Central memory CD4-positive, alpha-beta T cell (primary cell): ENCODE measurements at regions not wholly inside any gene's neighbourhood (a gene's known extent, or its start where the extent isn't known, plus 50 kb on each side); places are given as distances from the start of the nearest gene placed in this dataset.

Experiments
- DNase-seq: peaks from one replicate; pipeline ENCODE4 v3.0.0; 2022

DNA sequence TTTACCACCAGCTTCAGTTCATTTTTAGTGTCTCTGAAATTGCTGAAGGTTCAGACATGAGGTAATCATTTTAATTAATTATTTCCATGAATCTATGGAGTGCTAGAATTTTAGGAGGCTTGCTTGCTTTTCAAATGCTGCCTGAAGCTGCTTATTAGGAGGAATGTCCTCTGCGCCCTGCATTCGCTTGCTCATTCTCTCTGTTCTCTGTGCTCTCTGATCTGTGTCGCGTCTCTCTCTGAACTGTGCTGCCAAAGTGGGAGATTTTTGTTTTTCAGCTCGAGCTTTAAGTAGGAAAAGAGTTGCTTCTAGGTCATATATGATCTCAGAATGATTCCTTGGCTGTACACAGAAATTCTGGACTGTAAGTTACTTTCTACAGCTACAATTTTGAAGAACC, 101.7 kb upstream of the PRR16 start:
- DNase-seq = no peak

DNA sequence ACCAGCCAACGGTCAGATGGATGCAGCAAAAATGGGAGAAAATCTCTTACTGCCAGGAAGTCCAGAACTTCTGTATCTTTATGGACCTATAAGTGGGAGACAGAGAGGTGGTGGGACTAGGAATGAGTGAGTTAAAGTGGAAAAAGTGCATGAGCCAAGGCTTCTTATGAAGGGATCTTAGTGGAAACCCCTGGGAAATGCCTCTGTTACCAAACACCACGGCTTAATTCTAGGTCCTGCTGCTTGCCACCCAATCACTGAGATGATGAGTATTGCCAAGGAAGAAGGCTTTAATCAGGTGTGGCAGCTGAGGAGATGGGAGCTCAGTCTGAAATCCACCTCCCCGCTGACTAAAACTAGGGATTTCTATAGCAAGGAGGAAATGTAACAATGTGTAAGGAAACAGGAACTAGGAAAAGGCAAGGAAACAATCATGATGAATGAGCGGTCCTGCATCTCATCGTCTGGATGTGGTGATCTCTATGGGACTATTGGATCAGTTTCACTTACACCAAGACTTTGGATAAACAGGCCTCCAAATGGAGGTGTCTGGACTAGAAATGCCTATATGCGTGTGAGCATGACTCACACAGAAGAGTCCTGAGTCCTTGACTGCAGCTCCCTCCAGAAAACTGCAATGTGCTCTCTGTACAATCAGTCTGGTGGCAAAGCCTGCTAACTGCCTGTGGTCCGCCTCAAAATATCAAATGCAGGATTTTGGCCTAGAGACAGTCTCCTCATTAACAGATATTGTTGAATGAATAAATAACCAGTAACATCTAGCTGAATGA, 98.2 kb upstream of the PRR16 start:
- no peak for DNase-seq

DNA sequence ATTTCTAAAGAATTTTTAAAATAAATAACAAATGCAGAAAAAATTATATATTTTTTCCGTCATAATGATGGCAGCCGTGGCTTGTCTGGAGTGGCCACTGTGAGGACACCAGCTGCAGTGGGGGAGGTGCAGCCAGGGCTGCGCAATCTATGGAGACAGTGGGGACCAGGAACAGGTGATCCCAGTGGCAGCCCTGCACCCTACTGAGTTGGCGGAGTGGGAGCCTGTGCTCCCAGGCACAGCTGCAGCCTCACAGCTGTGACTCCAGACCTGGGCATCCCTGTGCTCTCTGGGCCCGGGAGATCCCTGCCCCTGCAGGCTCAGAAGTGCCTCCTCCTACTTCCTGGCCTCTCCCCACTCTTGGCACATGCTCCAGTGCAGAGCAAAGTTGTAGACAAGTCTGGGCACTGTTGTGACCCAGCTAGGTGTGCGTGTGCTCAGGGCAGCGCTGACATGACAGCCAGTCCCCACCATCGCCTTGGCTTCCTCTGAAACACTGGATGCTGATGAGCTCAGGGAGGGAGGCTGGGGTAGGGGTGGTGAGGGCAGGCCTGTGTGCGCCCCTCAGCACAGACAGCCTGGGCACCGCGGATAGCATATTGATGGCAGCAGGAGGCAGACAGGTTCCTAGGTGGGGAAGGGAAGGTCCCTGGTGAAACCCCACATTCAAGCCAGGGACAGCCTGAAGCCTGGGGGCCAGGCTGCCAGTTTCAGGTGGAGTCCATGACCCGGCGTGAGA, 96.0 kb upstream of the PRR16 start:
- DNase-seq = no peak

DNA sequence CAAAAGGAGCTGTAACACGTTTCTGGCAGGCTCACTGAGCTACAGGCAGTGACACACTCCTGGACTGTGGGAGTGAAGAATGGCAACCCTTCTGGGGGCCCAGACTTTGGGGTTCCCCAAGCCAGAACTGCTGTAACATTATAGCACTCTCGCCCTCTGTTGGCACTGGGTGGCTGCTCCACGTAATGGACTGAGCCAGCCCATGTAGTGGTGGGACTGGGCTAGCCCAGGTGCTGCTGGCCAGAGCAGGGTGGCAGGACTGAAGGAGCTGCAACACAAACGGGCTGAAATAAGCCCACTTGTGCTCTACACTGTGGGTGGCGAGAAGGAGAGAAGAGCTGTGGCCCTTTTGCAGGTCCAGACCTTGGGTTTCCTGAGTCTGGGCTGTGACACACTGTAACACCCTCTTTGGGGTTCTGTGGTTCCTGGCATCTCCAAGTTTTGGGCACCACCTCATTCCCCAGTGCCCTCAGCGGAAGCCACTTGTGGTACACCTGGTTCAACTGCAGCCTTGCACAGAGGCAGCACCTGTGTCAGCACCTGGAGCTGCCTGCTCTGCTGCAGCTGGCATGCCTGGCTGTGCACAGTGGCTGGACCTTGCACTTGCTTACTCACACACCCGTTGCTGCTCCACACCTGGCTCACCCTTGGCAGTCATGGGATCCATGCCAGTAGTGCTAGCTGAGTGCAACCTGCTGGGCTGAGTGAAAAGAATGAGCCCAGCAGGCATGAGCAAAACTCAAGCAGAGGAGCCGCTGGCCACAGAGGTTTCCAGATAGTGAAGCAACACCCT, 95.0 kb upstream of the PRR16 start:
- DNase-seq = no peak

DNA sequence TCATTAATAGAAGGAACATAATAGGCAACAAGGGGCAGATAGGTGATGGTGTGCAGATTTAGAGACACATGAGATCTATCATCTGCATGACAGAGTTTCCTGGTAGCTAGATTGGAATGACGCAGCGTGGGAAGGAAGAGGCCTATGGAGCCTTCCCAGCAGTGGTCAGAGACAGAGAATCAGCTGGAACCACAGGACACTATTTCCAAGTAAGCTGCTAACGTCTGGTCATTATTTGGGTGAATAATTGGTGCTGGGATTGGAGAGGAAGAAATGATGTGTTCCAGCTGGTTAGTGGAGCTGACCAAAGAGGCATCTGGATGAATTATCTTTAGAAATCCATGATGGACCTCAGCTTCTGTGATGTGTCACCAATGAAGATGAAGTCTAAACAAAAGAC, 91.2 kb upstream of the PRR16 start:
- no peak for DNase-seq

DNA sequence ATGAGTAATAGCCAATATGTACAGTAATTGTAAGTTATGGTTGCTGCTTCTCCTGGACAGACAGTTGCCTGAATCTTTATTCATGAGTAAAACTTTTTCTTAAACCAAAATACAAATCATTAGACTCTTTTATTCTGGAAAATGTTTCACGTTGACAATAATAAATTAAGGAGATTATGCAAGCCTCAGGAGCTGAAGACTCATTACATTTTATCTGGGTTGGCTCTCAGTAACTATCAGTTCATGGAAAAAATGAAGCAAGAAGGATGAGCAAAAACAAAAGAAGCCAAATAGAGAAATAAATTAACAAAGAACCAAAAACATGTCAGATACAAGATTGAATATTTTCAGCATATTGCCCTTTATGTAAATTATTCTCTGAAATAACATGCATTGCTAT, 88.9 kb upstream of the PRR16 start:
- no peak for DNase-seq

DNA sequence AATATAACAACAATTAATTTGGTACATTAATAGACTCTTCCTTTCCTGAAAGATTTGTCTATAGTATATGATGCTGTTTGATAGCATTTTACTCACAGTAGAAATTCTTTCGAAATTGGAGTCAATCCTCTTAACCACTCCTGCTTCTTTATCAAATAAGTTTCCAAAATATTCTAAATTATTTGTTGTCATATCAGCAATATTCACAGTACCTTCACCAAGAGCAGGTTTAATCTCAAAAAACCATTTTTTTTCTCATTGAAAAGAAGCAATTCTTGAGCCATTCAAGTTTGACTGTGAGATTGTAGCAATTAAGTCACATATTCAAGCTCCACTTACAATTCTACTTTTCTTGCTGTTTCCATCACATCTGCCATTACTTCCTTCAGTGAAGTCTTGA, 83.5 kb upstream of the PRR16 start:
- DNase-seq = no peak

DNA sequence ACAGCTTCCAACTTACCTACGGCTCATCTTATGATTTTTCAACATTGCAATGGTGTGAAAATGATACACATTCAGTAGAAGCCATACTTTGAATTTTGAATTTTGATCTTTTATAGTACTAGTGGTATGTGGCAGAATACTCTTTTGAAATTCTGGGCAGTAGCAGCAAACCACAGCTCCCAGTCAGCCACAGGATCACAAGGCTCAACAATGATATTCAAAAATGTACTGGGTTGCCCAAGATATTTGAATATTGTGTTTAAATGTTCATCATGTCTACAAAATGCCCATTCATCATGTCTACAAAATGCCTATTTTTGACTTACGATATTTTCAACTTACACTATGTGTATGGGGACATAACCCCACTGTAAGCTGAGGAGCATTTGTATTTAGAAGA, 81.3 kb upstream of the PRR16 start:
- no peak for DNase-seq

DNA sequence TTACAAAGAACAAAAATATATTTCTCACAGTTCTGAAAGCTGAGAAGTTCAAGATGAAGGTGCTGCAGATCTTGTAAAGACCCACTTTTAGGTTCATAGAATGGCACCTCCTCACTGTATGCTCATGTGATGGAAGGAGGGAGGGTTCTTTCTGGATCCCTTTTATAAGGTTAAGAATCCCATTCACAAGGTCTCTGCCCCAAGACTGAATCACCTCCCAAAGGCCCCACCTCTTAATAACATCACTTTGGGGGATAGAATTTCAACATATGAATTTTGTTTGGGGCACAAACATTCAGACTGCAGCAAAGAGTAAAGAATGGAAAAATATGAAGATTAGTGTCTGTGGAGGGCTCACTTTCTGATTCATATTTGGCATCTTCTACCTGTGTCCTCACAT, 77.1 kb upstream of the PRR16 start:
- DNase-seq = no peak

DNA sequence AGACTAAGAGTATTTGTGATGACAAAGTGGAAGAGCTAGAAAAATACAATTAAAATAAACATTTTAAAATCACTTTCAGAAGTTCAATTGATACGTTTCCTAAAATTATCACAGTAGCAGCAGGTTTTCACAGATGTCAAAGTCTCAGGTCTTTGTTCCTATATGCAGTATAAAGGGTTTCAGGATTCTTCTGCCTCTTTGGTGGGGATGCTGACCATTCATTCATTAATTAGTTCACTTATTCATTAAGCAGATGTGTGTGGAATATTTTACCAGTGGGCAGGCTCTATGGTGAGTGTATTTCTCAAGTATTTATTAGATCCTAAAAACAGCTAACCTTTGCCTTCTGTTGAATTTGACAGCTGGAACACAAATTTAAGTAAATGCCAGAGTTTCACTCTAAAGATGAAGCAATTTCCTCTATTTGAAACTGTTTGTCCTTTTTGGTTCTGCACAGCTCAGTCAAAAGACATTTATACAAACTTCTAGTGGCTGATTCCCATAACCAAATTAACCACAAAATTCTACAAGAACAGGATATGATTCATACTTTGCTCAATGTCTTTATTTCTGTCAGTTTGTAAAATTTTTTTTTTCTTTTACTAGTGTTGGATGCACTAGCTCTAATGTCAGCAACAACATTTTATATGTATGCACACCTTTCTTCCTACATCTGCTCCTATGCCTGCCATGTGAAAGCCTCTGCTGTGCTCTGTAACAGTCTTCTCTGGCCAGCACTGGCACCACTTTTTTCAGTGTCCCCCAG, 75.9 kb upstream of the PRR16 start:
- no peak for DNase-seq

DNA sequence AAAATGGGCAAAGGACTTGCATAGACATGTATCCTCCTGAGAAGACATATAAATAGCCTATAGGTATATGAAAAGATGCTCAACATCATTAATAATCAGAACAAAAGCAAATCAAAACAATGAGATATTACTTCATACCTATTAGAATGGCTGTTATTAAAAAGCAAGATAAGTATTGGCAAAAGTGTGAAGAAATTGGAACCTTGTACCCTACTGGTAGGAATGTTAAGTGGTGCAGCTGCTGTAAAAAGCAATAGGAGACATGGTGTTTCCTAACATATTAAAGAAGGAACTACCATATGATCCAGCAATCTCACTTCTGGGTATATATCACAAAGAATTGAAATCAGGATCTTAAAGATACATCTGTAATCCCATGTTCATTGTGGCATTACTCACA, 69.8 kb upstream of the PRR16 start:
- DNase-seq = no peak

DNA sequence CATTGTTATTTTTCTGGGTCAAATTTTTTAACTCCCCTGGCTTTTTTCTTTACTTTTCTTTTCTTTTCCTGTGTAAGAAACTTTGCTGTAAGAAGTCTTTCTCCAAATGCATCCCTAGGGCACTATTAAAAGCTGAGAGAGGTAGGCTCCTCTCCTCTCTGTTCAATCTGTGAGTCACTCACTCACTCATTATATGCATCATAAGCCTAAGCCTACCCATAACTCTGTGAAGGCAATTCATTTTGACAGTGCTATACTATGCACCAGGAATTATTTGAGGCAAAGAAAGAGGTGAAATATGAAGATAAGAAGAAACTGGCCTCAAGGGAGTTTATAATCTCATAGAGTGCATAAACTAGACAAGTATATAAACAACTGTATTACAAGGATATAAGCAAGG, 67.9 kb upstream of the PRR16 start:
- no peak for DNase-seq

DNA sequence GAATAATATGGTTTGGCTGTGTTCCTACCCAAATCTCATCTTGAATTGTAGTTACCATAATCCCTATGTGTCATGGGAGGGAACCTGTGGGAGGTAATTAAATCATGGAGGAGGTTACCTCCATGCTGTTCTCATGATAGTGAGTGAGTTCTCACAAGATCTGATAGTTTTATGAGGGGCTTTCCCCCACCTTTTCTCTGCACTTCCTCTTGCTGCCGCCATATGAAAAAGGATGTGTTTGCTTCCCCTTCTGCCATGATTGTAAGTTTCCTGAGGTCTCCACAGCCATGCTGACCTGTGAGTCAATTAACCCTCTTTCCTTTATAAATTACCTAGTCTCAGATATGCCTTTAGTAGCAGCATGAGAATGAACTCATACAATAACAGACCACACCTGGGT, 63.7 kb upstream of the PRR16 start:
- DNase-seq = no peak

DNA sequence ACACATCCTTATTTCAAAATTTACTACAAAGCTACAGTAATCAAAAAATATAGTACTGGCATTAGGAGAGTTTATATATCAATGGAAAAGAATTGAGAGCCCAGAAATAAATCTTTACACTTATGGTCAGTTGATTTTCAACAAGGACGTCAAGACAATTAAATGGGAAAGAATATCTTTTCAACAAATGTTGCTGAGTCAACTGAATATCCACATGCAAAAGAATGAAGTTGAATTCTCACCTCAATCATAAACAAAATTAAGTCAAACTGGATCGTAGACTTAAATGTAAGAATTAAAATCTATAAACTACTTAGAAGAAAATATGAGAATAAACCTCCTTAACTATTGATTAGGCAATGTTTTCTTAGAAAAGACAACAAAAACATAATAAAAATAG, 61.5 kb upstream of the PRR16 start:
- no peak for DNase-seq

DNA sequence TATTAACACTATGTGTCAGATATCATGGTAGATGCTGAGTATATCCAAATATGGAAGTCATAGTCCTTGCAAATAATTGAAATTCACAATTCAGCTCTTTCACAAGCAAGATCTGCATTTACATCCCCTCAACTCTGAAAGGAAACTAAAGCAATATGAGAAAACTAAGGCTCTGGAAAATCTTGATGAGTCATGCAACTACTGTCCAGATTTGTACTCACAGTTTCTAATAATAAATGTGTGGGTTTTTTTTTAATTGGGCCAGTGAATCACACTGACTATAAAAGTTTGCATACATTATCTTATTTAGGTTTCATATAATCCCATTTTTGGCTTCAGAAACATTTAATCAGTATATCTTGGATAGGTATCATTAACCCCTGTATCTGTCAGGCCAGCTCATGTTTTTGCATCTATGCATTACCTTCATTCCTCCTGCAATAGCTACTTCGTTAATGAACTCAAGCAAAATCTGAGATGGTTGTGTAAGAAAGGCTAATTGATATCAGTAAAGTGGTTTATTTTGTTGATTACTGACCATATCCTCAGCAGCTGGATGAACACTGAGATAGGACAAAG, 58.7 kb upstream of the PRR16 start:
- no peak for DNase-seq

DNA sequence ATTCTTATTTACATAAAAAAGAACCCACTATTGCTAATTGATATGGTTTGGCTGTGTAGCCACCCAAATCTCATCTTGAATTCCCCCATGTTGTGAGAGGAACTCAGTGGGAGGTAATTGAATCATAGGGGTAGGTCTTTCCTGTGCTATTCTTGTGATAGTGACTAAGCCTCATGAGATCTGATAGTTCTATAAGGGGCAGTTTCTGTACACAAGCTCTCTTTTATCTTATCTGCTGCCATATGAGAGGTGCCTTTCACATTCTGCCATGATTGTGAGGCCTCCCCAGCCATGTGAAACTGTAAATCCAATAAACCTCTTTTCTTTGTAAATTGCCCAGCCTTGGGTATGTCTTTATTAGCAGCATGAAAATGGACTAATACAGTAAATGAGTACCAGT, 58.2 kb upstream of the PRR16 start:
- no peak for DNase-seq

DNA sequence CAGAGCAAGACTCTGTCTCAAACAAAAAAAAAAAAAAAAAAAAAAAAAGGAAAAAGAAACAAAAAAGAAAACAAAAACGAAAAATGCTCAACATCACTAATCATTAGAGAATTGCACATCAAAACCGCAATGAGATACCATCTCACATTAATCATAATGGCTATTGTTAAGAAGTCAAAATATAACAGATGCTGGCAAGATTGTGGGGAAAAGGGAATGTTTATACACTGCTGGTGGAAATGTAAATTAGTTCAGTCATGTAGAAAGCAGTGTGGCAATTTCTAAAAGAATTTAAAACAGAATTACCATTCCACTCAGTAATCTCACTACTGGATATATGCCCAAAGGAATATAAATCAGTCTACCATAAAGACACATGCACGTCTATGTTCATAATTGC, 50.4 kb upstream of the PRR16 start:
- no peak for DNase-seq
